AG08395 (cell line): ENCODE measurements at regions not wholly inside any gene's neighbourhood (a gene's known extent, or its start where the extent isn't known, plus 50 kb on each side); places are given as distances from the start of the nearest gene placed in this dataset.
"Not testable (repeated sequence)": the region's sequence is repeated elsewhere in the genome, so short reads cannot be mapped to it uniquely, and the experiment has no call there.

Source experiments
- DNase-seq: peaks from one replicate; pipeline ENCODE4 v3.0.0; 2012; ENCODE audit warnings: mixed read lengths, low spot score

GRCh38 chr7:114806590-114807162 is 115.2 kb upstream of the MDFIC start:
- no peak for DNase-seq

GRCh38 chr7:114812570-114812969 is 109.3 kb upstream of the MDFIC start:
- DNase-seq, result no peak

GRCh38 chr7:114813624-114814023 is 108.3 kb upstream of the MDFIC start:
- DNase-seq, result no peak

DNA sequence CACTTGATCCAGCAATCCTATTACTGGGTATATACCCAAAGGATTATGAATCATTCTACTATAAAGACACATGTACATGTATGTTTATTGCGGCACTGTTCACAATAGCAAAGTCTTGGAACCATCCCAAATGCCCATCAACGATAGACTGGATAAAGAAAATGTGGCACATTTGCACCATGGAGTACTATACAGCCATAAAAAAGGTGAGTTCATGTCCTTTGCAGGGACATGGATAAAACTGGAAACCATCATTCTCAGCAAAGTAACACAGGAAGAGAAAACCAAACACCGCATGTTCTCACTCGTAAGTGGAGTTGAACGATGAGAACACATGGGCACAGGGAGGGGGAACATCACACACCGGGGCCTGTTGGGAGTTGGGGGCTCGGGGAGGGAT is 104.9 kb upstream of the MDFIC start:
- DNase-seq, result not testable (repeated sequence)

GRCh38 chr7:114818501-114818900 is 103.4 kb upstream of the MDFIC start:
- peak; percentile 68 for DNase-seq

- DNase-seq, result peak; percentile 82
Observed at GRCh38 chr7:114819616-114820362, 102.1 kb upstream of the MDFIC start.

GRCh38 chr7:114821030-114821900 is 100.6 kb upstream of the MDFIC start:
- peak; percentile 5 for DNase-seq

DNA sequence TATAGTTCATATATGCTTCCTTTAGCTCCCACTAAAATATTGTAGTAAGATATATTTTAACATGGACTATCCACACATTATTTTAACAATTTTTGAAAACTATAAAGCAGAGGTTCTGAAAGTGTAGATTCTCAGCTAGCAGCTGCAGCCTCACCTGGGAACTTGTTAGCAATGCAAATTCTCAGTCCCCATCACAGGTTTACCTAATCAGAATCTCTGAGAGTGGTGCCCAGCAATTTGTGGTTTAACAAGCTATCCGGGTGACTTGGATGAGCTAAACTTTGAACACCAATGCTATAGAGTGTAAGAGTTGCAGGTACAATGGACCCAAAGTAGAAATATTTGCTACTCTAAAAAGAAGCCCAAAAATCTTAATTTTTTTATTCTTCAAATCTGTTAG is 99.8 kb upstream of the MDFIC start:
- DNase-seq, result no peak

GRCh38 chr7:114822844-114823243 is 99.0 kb upstream of the MDFIC start:
- DNase-seq, result no peak

DNA sequence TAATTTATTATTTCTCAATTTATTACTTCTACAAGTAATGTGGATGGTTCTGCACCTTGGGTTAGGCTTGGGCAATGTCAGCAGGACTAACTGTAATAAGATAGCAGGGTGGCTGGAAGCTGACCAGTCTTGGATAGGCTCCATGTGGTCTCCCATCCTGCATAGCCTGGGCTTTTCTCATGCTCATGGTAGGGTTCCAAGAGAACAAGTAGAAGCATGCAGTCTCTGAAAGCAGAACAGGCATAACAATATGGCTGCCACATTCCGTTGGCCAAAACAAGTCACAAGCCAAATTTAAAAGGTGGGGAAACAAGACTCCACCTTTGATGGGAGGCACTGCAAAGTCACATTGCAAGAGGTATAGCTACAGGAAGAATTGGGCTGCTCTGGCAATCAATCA is 98.6 kb upstream of the MDFIC start:
- DNase-seq, result no peak

DNA sequence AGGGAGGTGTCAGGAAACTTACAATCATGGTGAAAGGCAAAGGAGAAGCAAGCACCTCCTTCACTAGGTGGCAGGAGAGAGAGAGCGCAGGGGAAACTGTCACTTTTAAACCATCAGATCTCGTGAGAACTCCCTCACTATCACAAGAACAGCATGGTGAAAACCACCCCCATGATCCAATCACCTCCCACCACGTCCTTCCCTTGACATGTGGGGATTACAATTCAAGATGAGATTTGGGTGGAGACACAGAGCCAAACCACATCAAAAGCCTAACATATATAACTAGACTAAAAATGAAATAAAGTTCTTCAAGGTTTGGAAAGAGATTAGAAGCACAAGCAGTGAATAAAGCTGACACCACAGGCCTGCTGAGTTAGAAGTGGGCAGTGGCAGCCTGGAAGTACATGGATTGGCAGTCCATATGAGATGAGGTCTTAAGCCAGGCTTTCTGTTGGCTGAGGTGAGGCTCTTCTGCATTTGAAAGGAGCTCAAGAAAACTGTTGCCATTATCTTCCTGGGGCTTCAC is 96.4 kb upstream of the MDFIC start:
- no peak for DNase-seq

- no peak for DNase-seq
Observed at GRCh38 chr7:114830952-114831351, 90.9 kb upstream of the MDFIC start.

GRCh38 chr7:114832906-114833595 is 88.8 kb upstream of the MDFIC start:
- no peak for DNase-seq

DNA sequence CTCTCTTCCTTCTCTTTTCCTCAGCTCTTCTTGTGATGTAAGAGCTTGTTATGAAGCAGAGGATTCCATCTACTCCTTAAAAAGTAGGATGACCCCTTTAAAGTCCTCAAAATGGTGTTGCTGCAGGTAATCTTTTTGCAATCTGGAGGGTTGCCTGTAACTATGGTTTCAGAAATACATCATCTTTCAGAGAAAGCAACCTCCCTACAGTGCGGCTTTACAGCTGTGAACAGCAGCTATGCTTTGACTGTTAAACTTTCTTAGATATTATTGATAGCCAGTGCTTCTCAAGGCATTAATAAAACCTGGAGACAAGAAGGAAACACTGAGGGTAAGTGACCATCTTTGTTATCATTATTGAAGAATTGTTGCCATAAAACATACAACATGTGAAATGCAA is 86.6 kb upstream of the MDFIC start:
- no peak for DNase-seq

DNA sequence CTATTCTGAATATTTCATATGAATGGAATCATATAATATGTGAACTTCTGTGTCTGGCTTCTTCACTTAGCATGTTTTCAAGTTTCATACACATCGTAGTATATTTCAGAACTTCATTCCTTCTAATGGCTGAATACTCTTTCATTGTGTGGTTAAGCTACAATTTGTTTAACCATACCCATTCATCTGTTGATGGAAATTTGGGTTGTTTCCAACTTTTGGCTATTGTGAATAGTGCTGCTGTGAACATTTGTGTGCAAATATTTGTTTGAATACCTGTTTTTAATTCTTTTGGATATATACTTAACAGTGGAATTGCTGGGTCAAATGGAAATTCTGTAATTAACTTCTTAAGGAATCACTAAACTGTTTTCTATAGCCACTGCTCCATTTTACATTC is 86.0 kb upstream of the MDFIC start:
- DNase-seq, result no peak

DNA sequence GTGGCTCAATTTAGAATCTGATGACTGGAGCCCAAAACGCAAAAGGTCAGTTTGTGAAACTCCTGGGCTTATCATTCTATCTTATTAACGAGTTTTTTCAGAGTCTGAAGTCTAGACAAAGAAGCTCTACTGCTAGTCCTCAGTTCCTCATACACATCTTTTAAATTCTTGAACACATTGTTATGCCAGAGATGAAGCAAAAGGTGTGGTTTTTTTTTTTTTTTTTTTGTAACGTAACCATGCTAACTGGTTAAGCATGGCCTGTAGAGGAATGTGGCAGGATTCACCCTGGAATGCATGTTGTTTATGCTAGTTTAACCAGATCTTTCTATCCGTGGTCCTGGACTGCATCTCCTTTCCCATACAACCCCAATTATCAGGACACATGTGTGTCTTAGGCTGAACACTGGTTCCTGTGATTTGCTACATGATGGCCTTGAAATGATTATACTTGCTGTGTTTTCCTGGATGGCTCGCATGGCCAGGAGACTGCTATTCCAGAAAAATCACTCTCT is 79.3 kb upstream of the MDFIC start:
- no peak for DNase-seq

- DNase-seq, result no peak
Observed at GRCh38 chr7:114843102-114843501, 78.8 kb upstream of the MDFIC start.

DNA sequence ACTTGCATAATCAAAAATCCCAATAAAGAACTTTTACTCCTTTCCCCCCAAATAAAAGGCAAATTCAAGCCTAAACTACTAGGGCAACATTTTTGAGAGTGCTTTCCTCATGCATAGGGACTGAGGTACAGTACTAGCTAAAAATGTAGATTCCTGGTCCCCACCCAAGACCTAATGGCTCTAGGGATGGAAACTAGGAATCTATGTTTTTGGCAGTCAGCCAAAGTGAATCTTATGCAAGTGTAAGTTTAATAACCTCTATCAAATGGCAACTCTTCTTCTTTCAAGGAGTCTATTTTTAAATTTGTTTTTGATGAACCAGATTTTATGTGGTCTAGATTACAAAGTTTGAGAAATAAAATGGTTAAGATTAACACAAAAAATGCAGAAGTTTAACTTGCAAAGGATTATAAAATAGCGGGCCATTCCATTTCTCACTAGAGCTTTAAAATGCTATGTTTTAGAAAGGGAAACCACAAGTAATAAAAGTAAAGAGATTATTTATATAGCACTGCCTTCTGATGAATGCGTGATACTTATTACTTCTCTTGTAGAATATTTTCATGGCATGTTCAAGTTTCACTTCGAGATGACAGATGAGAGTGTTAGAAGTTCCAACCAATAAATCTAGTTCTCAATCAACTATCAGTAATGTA is 70.4 kb upstream of the MDFIC start:
- DNase-seq, result no peak

DNA sequence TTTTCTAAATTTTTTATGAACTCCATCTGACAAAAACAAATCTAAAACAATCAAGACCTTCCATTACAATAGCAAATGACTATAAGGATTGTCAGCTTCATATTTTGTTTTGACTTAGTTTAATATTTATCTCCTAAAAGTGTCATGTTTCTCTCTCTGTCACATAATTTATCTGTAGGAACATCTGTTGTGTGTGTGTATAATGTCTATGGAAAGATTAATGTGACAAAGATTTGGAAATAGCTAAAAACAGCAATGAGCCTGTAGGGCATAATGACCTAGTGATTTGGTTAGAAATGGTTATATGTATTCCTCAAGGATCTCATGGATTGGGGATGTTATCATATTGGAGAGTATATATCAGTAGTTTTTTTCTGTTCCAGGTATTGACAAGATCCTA is 69.6 kb upstream of the MDFIC start:
- DNase-seq, result no peak

GRCh38 chr7:114853189-114853588 is 68.7 kb upstream of the MDFIC start:
- DNase-seq, result no peak

GRCh38 chr7:114854369-114854768 is 67.5 kb upstream of the MDFIC start:
- no peak for DNase-seq
